ENCODE measurements at regions not wholly inside any gene's neighbourhood (a gene's known extent, or its start where the extent isn't known, plus 50 kb on each side); places are given as distances from the start of the nearest gene placed in this dataset.

GRCh38 chr2:128868686-128869551, 550.3 kb upstream of the HS6ST1 start:
- H4K20me1 ChIP-seq (ENCODE audit: insufficient read depth), result no peaks in the 10 kb centered on the region
- H3K9me2 ChIP-seq (ENCODE audit: insufficient read depth), result no peaks in the 10 kb centered on the region
- DNase-seq, result no peak
- no peak overlapping the region for H3K4me2 ChIP-seq
- H3K4me1 ChIP-seq (replicated peaks; ENCODE audit: insufficient read depth), result no peaks in the 10 kb centered on the region
- H3K9me3 ChIP-seq (ENCODE audit: insufficient read depth, low read depth), result no peaks in the 10 kb centered on the region
- no peak overlapping the region for H2AFZ ChIP-seq
- no peak overlapping the region for H3K4me3 ChIP-seq
- no TSS peak for BruUV-seq (replicated peaks)
- H3F3A ChIP-seq (ENCODE audit: insufficient read depth, low read depth), result no peaks in the 10 kb centered on the region
- H3K27me3 ChIP-seq (ENCODE audit: insufficient read depth, low read depth), result peaks cover 25% of the 10 kb centered on the region
- TF ChIP-seq CTCF (conservative IDR thresholded peaks at IDR 0.05) (no peak), EZH2 (IDR thresholded peaks at IDR 0.05; ENCODE audit: low read depth) (no peak)
- H3K36me3 ChIP-seq (ENCODE audit: low read depth), result no peaks in the 10 kb centered on the region
- POLR2A ChIA-PET (ENCODE audit: unreplicated experiment), result no interaction called here
- H3K79me2 ChIP-seq (ENCODE audit: low read depth), result no peaks in the 10 kb centered on the region
- CTCF ChIA-PET, result no interaction called here
- intact Hi-C loops (cut with micrococcal nuclease; ENCODE audit: unreplicated experiment), result no loop called here
- H3K27ac ChIP-seq, result no peak overlapping the region

GRCh38 chr2:128874608-128875007, 555.9 kb upstream of the HS6ST1 start:
- Histone ChIP-seq H3K9me2 (ENCODE audit: insufficient read depth) (no peaks in the 10 kb centered on the region), H3K9me3 (ENCODE audit: insufficient read depth, low read depth) (no peaks in the 10 kb centered on the region), H4K20me1 (ENCODE audit: insufficient read depth) (no peaks in the 10 kb centered on the region), H3K79me2 (ENCODE audit: low read depth) (no peaks in the 10 kb centered on the region), H2AFZ (no peak overlapping the region), H3K4me1 (replicated peaks; ENCODE audit: insufficient read depth) (no peaks in the 10 kb centered on the region), H3K27me3 (ENCODE audit: insufficient read depth, low read depth) (peaks cover 32% of the 10 kb centered on the region), H3F3A (ENCODE audit: insufficient read depth, low read depth) (no peaks in the 10 kb centered on the region), H3K4me2 (no peak overlapping the region), H3K4me3 (no peak overlapping the region), H3K36me3 (ENCODE audit: low read depth) (no peaks in the 10 kb centered on the region), H3K27ac (no peak overlapping the region)
- ChIA-PET CTCF (no interaction called here), POLR2A (ENCODE audit: unreplicated experiment) (no interaction called here)
- intact Hi-C loops (cut with micrococcal nuclease; ENCODE audit: unreplicated experiment), result no loop called here
- TF ChIP-seq CTCF (conservative IDR thresholded peaks at IDR 0.05) (no peak), EZH2 (IDR thresholded peaks at IDR 0.05; ENCODE audit: low read depth) (no peak)
- DNase-seq, result no peak
- no TSS peak for BruUV-seq (replicated peaks)

GRCh38 chr2:128876986-128877983, 558.6 kb upstream of the HS6ST1 start:
- no peak overlapping the region for H3K27ac ChIP-seq
- H3K4me3 ChIP-seq, result no peak overlapping the region
- ChIA-PET POLR2A (ENCODE audit: unreplicated experiment) (no interaction called here), CTCF (no interaction called here)
- H3K9me3 ChIP-seq (ENCODE audit: insufficient read depth, low read depth), result no peaks in the 10 kb centered on the region
- DNase-seq, result no peak
- H3K9me2 ChIP-seq (ENCODE audit: insufficient read depth), result no peaks in the 10 kb centered on the region
- H3K4me2 ChIP-seq, result no peak overlapping the region
- no peak for TF ChIP-seq CTCF (conservative IDR thresholded peaks at IDR 0.05)
- TF ChIP-seq EZH2 (IDR thresholded peaks at IDR 0.05; ENCODE audit: low read depth), result no peak
- BruUV-seq (replicated peaks), result no TSS peak
- intact Hi-C loops (cut with micrococcal nuclease; ENCODE audit: unreplicated experiment), result no loop called here
- H2AFZ ChIP-seq, result no peak overlapping the region
- H3K36me3 ChIP-seq (ENCODE audit: low read depth), result no peaks in the 10 kb centered on the region
- H3K4me1 ChIP-seq (replicated peaks; ENCODE audit: insufficient read depth), result no peaks in the 10 kb centered on the region
- H3F3A ChIP-seq (ENCODE audit: insufficient read depth, low read depth), result no peaks in the 10 kb centered on the region
- peaks cover 30% of the 10 kb centered on the region for H3K27me3 ChIP-seq (ENCODE audit: insufficient read depth, low read depth)
- H3K79me2 ChIP-seq (ENCODE audit: low read depth), result no peaks in the 10 kb centered on the region
- H4K20me1 ChIP-seq (ENCODE audit: insufficient read depth), result no peaks in the 10 kb centered on the region
